ENCODE measurements at regions not wholly inside any gene's neighbourhood (a gene's known extent, or its start where the extent isn't known, plus 50 kb on each side); places are given as distances from the start of the nearest gene placed in this dataset.

DNA sequence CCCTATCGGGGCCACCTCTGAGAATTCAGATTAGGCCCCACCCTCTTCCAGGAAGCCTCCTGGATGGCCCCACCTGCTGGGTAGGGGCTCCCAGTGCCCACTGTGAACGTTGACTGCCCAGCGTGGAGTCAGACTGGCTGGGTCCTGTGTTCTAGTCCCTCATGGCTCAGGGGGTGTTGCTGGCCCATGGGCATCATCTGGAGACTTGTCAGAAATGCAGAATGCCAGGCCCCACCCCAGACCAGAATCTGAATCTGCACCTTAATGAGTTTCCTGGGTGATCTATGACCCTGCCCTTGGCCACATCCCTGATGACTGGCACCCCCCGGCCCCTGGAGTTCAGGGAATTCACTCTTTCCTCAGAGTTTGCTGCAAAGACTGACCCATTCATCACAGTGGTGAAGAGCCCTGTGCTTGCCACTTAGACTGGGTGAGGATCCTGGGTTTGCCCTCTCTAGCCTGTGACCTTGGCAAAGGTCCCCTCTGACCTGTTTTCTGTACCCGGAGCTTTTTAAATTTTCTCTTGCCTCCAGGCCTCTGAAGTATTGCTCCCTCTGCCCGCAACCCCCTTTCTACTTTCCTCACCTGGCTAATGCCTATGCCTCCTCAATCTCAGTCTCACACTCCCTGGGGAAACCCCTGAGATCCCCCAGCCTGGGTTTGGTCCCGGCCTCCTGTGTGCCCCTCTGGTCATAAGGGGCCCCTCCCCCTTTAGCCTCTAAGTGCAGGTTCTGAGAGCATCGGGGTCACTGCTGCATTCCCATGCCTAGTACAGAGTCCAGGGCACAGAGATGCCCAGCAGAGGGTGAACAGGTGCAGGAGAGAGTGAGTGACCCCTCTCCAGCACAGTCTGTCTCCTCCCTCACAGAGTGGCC is 184.2 kb downstream of the MATN1 start:
- TF ChIP-seq SPI1 (IDR thresholded peaks at IDR 0.05; ENCODE audit: low read depth, low read length) (no peak), PAX5 (IDR thresholded peaks at IDR 0.05; ENCODE audit: insufficient read depth, low read length, severe bottlenecking) (no peak), POLR2AphosphoS5 (IDR thresholded peaks at IDR 0.05; ENCODE audit: low read depth, low read length) (no peak), POLR2A (IDR thresholded peaks at IDR 0.05; ENCODE audit: low read depth, low read length) (no peak), POU2F2 (IDR thresholded peaks at IDR 0.05; ENCODE audit: low read depth, low read length) (no peak), TAF1 (IDR thresholded peaks at IDR 0.05; ENCODE audit: low read depth, low read length) (no peak)
- FAIRE-seq, result no peak
- DNase-seq (ENCODE audit: insufficient read length, low spot score), result no peak

DNA sequence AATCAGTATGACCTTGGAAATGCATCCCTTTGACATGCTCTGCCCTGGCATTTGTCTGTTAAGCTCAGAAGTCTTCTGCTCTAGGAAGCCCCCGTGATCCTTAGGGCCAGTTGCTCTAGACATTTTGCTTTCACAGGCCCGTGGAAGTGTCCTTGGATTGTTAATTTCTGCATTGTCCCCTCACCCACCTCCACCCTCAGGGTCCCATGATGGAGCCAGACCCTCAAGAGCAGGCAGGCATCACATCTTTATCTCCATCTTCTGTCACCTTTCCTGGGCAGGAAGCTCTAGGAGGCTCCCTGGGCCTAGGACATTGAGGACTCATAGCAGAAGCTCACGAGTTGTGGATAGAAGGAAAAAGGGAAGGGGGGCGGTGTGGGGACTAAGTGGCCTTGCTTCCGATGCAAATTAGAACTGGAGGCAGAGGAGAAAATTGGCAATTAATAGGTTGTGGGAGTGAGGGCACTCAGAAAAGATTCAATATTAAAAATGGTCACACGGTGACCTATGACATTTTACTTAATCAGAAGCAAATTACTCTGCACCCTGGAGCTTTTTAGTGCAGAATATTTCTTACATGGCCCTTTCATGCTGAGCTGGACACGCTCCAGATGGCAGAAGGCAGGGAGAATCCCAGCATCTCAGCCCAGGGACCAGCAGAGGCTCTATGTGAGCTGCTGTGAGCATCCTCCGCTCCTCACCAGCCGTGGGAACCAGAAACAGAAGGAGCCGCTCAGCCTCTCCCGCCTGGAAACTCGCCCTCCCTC is 185.0 kb downstream of the MATN1 start:
- FAIRE-seq, result no peak
- no peak for DNase-seq (ENCODE audit: insufficient read length, low spot score)
- TF ChIP-seq TAF1 (IDR thresholded peaks at IDR 0.05; ENCODE audit: low read depth, low read length) (no peak), PAX5 (IDR thresholded peaks at IDR 0.05; ENCODE audit: insufficient read depth, low read length, severe bottlenecking) (no peak), POLR2AphosphoS5 (IDR thresholded peaks at IDR 0.05; ENCODE audit: low read depth, low read length) (no peak), POU2F2 (IDR thresholded peaks at IDR 0.05; ENCODE audit: low read depth, low read length) (no peak), SPI1 (IDR thresholded peaks at IDR 0.05; ENCODE audit: low read depth, low read length) (no peak), POLR2A (IDR thresholded peaks at IDR 0.05; ENCODE audit: low read depth, low read length) (no peak)

DNA sequence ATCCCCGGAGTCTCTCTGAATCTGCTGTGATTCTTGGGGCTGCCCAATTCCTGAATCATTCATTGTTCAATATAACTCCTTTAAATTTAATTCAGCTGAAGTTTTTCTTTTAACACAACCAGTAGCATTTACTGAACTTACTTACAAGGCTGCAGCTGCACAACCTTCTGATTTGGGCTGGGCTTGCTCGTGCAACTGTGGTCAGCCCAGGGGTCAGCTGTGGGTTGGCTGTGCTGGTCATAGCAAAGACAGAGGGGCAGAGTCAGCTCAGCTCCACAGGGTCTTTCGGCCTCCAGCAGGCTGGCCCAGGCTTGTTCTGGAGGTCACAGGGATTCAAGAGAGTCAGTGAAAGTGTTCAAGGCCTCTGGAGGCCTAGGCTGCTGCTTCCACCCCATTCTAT is 186.1 kb downstream of the MATN1 start:
- TF ChIP-seq SPI1 (IDR thresholded peaks at IDR 0.05; ENCODE audit: low read depth, low read length) (no peak), PAX5 (IDR thresholded peaks at IDR 0.05; ENCODE audit: insufficient read depth, low read length, severe bottlenecking) (no peak), POU2F2 (IDR thresholded peaks at IDR 0.05; ENCODE audit: low read depth, low read length) (no peak), POLR2A (IDR thresholded peaks at IDR 0.05; ENCODE audit: low read depth, low read length) (no peak), POLR2AphosphoS5 (IDR thresholded peaks at IDR 0.05; ENCODE audit: low read depth, low read length) (no peak), TAF1 (IDR thresholded peaks at IDR 0.05; ENCODE audit: low read depth, low read length) (no peak)
- DNase-seq (ENCODE audit: insufficient read length, low spot score) (no peak), FAIRE-seq (no peak)

DNA sequence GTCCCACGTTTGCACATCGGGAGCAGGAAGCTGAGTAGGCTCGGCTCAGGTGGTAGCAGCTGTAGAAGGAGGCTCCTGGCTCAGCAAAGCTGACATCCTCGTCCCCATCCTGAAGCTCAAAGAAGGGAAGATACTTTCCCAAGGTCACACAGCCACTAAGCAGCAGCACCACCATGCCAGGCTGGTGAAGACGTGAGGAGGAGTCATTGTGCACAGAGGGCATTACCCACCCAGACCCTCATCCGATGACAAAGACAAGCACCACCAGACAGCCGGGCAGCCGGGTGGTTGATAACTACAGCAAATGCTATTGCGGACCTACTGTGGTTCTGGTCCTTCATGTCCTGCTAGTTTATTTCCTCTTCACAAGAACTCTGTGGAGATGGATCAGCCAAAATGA is 186.9 kb downstream of the MATN1 start:
- no peak for DNase-seq (ENCODE audit: insufficient read length, low spot score)
- TF ChIP-seq POU2F2 (IDR thresholded peaks at IDR 0.05; ENCODE audit: low read depth, low read length) (no peak), TAF1 (IDR thresholded peaks at IDR 0.05; ENCODE audit: low read depth, low read length) (no peak), SPI1 (IDR thresholded peaks at IDR 0.05; ENCODE audit: low read depth, low read length) (no peak), POLR2AphosphoS5 (IDR thresholded peaks at IDR 0.05; ENCODE audit: low read depth, low read length) (no peak), PAX5 (IDR thresholded peaks at IDR 0.05; ENCODE audit: insufficient read depth, low read length, severe bottlenecking) (no peak), POLR2A (IDR thresholded peaks at IDR 0.05; ENCODE audit: low read depth, low read length) (no peak)
- no peak for FAIRE-seq

DNA sequence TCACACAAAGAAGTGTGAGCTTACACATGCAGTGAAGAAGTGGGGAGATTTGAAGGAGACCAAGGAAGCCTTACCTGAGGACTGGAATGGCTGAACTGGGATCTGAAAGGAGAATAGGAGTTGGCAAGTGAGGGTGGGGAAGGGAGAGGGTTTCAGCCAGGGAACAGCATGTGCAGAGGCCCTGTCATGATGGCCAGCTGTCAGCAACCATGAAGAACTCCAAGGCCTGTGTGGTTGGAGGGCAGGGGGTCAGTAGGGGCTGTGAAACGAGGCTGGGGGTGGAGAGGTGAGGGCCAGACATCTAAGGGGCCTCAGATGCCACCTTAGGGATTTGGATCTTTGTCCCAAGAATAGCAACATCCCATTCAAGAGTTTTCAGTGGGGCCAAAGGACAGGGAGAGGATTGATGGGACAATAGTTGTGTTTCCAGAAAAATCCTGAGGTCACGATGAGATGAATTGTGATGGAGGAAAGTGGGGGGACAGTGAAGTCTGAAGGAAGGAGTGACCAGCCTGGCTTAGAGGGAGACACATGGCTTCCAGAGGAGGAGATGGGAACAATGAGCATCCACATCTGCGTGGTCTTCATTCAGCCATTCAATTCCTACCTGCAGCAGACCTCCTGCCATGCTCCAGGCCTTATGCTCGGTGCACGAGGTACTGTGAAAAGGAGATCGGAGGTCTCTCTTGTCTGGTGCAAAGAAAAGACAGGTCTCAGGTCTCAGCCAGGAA is 187.6 kb downstream of the MATN1 start:
- TF ChIP-seq POLR2A (IDR thresholded peaks at IDR 0.05; ENCODE audit: low read depth, low read length), result no peak
- no peak for TF ChIP-seq POU2F2 (IDR thresholded peaks at IDR 0.05; ENCODE audit: low read depth, low read length)
- TF ChIP-seq TAF1 (IDR thresholded peaks at IDR 0.05; ENCODE audit: low read depth, low read length), result no peak
- no peak for TF ChIP-seq POLR2AphosphoS5 (IDR thresholded peaks at IDR 0.05; ENCODE audit: low read depth, low read length)
- no peak for TF ChIP-seq PAX5 (IDR thresholded peaks at IDR 0.05; ENCODE audit: insufficient read depth, low read length, severe bottlenecking)
- no peak for TF ChIP-seq SPI1 (IDR thresholded peaks at IDR 0.05; ENCODE audit: low read depth, low read length)
- no peak for DNase-seq (ENCODE audit: insufficient read length, low spot score)
- no peak for FAIRE-seq

DNA sequence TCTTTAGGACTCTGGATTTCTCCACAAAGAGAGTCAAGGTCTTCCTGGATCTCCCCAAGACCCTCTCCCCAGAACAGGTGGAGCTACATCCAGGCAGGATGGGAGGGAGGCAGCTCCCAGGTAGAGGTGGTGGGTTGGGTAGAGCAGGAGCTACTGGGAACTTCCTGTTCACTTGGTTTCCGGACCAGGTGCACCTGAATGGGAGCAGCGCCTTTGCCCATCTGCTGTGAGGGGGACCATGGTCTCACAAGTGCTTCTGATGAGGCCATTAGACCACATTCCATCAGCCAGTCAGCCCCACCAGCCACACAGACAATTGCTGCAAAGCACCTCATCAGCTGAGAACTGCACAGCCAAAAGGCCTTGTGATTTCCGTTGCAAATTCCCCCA is 188.8 kb downstream of the MATN1 start:
- no peak for FAIRE-seq
- DNase-seq (ENCODE audit: insufficient read length, low spot score), result no peak
- TF ChIP-seq PAX5 (IDR thresholded peaks at IDR 0.05; ENCODE audit: insufficient read depth, low read length, severe bottlenecking) (no peak), POU2F2 (IDR thresholded peaks at IDR 0.05; ENCODE audit: low read depth, low read length) (no peak), TAF1 (IDR thresholded peaks at IDR 0.05; ENCODE audit: low read depth, low read length) (no peak), SPI1 (IDR thresholded peaks at IDR 0.05; ENCODE audit: low read depth, low read length) (no peak), POLR2AphosphoS5 (IDR thresholded peaks at IDR 0.05; ENCODE audit: low read depth, low read length) (no peak), POLR2A (IDR thresholded peaks at IDR 0.05; ENCODE audit: low read depth, low read length) (no peak)

DNA sequence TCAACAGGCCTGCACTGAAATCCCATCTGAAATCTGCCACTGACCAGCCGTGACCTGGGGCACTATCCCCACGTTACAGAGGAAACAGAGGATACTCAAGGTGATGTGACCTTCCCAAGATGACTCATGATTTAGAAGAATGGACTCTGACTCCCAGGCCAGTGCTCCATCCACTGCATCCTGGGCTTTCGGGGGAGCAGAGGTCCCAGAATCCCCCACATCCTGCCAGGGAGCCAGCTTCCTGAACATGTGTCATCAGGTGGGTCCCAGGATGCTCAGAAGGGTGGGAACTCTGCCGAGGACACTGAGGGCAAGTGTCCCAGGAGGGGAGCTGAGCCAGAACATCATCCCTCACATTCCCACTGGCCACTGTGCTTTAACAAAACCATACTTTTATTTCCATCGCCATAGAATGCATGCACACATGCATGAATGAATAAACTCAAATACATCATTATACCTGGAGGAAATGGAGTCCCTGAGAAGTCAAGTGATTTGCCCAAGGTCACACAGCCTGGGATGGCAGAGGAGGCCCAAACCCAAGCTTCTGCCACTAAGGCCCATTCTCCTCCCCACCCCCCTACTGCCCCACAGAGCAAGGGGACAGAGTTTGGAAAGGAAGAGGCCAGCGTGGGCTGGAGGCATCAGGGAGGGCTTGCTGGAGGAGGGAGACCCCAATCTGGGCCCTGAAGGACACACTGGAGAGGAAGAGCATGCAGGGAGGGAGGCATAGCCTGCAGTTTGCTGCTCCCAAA is 189.4 kb downstream of the MATN1 start:
- no peak for FAIRE-seq

DNA sequence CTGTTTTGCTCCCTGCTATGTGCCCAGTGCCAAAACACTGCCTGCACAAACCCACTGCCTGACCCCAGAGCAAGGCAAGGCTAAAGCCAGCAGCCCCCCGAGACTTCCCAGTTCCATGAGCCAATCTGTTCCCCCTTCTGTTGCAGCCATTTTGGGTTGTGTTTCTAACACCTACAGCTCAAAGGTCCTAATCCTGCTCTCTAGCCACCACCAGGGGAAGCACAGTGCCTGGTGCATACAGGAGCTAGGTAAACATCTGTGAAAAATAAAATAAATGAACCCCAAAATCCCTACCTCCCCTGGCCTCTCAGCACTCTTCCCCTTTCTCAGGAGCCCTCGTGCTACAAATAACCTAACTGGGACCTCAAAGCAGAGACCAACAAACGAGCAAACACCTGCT is 190.2 kb downstream of the MATN1 start:
- no peak for DNase-seq (ENCODE audit: insufficient read length, low spot score)
- no peak for FAIRE-seq
- TF ChIP-seq TAF1 (IDR thresholded peaks at IDR 0.05; ENCODE audit: low read depth, low read length), result no peak
- no peak for TF ChIP-seq PAX5 (IDR thresholded peaks at IDR 0.05; ENCODE audit: insufficient read depth, low read length, severe bottlenecking)
- no peak for TF ChIP-seq POLR2AphosphoS5 (IDR thresholded peaks at IDR 0.05; ENCODE audit: low read depth, low read length)
- TF ChIP-seq SPI1 (IDR thresholded peaks at IDR 0.05; ENCODE audit: low read depth, low read length), result no peak

More for the DNA sequence above, 189.4 kb downstream of the MATN1 start:
- TF ChIP-seq POLR2AphosphoS5 (IDR thresholded peaks at IDR 0.05; ENCODE audit: low read depth, low read length) (no peak), PAX5 (IDR thresholded peaks at IDR 0.05; ENCODE audit: insufficient read depth, low read length, severe bottlenecking) (no peak), POLR2A (IDR thresholded peaks at IDR 0.05; ENCODE audit: low read depth, low read length) (no peak), SPI1 (IDR thresholded peaks at IDR 0.05; ENCODE audit: low read depth, low read length) (no peak), TAF1 (IDR thresholded peaks at IDR 0.05; ENCODE audit: low read depth, low read length) (no peak), POU2F2 (IDR thresholded peaks at IDR 0.05; ENCODE audit: low read depth, low read length) (no peak)
- no peak for DNase-seq (ENCODE audit: insufficient read length, low spot score)
